ENCODE measurements at regions not wholly inside any gene's neighbourhood (a gene's known extent, or its start where the extent isn't known, plus 50 kb on each side); places are given as distances from the start of the nearest gene placed in this dataset.
"Not testable (repeated sequence)": the region's sequence is repeated elsewhere in the genome, so short reads cannot be mapped to it uniquely, and the experiment has no call there.

GRCh38 chr2:95770726-95771125 is 178.9 kb downstream of the TRIM43 start:
- TF ChIP-seq SP1 (IDR thresholded peaks at IDR 0.05); RAD21 (IDR thresholded peaks at IDR 0.05); GABPA (IDR thresholded peaks at IDR 0.05 in 1 of 2, conservative IDR thresholded peaks at IDR 0.05 in 1 of 2); RXRA (IDR thresholded peaks at IDR 0.05); FOXA1 (IDR thresholded peaks at IDR 0.05); YY1 (IDR thresholded peaks at IDR 0.05): not testable (repeated sequence)
- TF ChIP-seq, protein P1, sequence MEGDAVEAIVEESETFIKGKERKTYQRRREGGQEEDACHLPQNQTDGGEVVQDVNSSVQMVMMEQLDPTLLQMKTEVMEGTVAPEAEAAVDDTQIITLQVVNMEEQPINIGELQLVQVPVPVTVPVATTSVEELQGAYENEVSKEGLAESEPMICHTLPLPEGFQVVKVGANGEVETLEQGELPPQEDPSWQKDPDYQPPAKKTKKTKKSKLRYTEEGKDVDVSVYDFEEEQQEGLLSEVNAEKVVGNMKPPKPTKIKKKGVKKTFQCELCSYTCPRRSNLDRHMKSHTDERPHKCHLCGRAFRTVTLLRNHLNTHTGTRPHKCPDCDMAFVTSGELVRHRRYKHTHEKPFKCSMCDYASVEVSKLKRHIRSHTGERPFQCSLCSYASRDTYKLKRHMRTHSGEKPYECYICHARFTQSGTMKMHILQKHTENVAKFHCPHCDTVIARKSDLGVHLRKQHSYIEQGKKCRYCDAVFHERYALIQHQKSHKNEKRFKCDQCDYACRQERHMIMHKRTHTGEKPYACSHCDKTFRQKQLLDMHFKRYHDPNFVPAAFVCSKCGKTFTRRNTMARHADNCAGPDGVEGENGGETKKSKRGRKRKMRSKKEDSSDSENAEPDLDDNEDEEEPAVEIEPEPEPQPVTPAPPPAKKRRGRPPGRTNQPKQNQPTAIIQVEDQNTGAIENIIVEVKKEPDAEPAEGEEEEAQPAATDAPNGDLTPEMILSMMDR (IDR thresholded peaks at IDR 0.05; ENCODE audit: low read depth, low read length, missing input control): not testable (repeated sequence)
- TF ChIP-seq, protein P2, sequence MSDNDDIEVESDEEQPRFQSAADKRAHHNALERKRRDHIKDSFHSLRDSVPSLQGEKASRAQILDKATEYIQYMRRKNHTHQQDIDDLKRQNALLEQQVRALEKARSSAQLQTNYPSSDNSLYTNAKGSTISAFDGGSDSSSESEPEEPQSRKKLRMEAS (IDR thresholded peaks at IDR 0.05): not testable (repeated sequence)

Data from liver (tissue), 3 donors.